Small intestine (tissue), 7 donors: ENCODE measurements at regions not wholly inside any gene's neighbourhood (a gene's known extent, or its start where the extent isn't known, plus 50 kb on each side); places are given as distances from the start of the nearest gene placed in this dataset.
A peak's percentile ranks its signal among the peaks of the same experiment; 100 is the strongest.

Experiments
- DNase-seq, 2 donors: peaks; one replicate each; pipeline versions ENCODE4 v3.0.0 to v3.0.0-alpha.2; 2013
- FAIRE-seq: peaks from 2 replicates; lab custom pipeline; 2012; peaks lifted over from hg19 to GRCh38; lab: Jason Lieb, UNC
- H3K27ac ChIP-seq, 3 donors: one replicate each; pipeline ENCODE4 v1.5.1; 2013; ENCODE audit warnings: low read length in 2 of 3, mild to moderate bottlenecking in 2 of 3, control low read depth in 1 of 3, inconsistent platforms in 1 of 3, low read depth in 1 of 3, moderate library complexity in 1 of 3
- H3K27me3 ChIP-seq, 3 donors: one replicate each; pipeline ENCODE4 v1.6.1; 2013; ENCODE audit warnings: low read length in 3 of 3, inconsistent platforms in 1 of 3; ENCODE audit not compliant: control insufficient read depth in 3 of 3, insufficient read depth in 3 of 3
- H3K36me3 ChIP-seq, 3 donors: one replicate each; pipeline ENCODE4 v1.6.1; 2013; ENCODE audit warnings: low read length in 3 of 3, inconsistent platforms in 1 of 3, low read depth in 1 of 3, mild to moderate bottlenecking in 1 of 3, moderate library complexity in 1 of 3; ENCODE audit not compliant: control insufficient read depth in 3 of 3, insufficient read depth in 2 of 3
- H3K4me1 ChIP-seq, 3 donors: one replicate each; pipeline ENCODE4 v1.6.1; 2013; ENCODE audit warnings: low read length in 2 of 3, inconsistent platforms in 1 of 3, low read depth in 1 of 3, mild to moderate bottlenecking in 1 of 3, moderate library complexity in 1 of 3; ENCODE audit not compliant: control insufficient read depth in 3 of 3, insufficient read depth in 2 of 3
- H3K4me3 ChIP-seq, 3 donors: one replicate each; pipeline ENCODE4 v1.5.1; 2013; ENCODE audit warnings: low read length in 3 of 3, control low read depth in 1 of 3, inconsistent platforms in 1 of 3, low read depth in 1 of 3, mild to moderate bottlenecking in 1 of 3, moderate library complexity in 1 of 3
- H3K9me3 ChIP-seq, 2 donors: one replicate each; pipeline ENCODE4 v1.6.1; 2013; ENCODE audit warnings: low read depth in 1 of 2, low read length in 1 of 2; ENCODE audit not compliant: control insufficient read depth in 2 of 2, insufficient read depth in 1 of 2
- WGBS, 3 donors: extraction: QIAGEN DNeasy Blood & Tissue Kit; methylation state at CpG; one replicate each; pipeline ENCODE4 v1.1.7; 2013; 5-methylcytosine and 5-hydroxymethylcytosine counted together
- donor health status: healthy with polysubstance abuse.
- donor health status: control.
- donor health status: control.
- donor health status: Bipolar disorder and iron deficiency.
- donor health status: healthy.

- no peak for DNase-seq
- 91 to 95% (median 94%) methylated on average over 6 of the region's 6 CpGs for WGBS, 3 donors
- Histone ChIP-seq H3K27ac (no peak overlapping the region), H3K36me3 (no peaks in the 10 kb centered on the region), H3K4me1 (no peaks in the 10 kb centered on the region), H3K4me3 (no peak overlapping the region), H3K27me3 (no peaks in the 10 kb centered on the region), H3K9me3 (no peaks in the 10 kb centered on the region)
- FAIRE-seq, result no peak
Observed at GRCh38 chr7:10116511-10116910, 857.2 kb upstream of the PHF14 start.

DNA sequence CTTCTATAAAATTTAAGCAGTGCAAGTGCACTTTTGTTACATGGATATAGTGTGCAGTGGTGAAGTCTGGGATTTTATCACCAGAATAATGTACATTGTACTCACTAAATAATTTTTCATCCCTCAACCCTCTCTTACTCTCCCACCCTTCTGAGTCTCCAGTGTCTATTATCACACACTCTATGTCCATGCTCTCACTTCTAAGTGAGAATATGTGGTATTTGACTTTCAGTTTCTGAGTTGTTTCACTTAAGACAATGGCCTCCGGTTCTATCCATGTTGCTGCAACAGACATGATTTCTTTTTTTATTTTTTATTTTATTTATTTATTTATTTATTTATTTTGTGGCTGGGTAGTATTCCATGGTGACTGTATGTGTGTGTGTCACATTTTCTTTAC is 855.9 kb upstream of the PHF14 start:
- Histone ChIP-seq H3K27ac (no peak overlapping the region), H3K4me1 (no peaks in the 10 kb centered on the region), H3K9me3 (no peaks in the 10 kb centered on the region), H3K27me3 (no peaks in the 10 kb centered on the region), H3K4me3 (no peak overlapping the region), H3K36me3 (no peaks in the 10 kb centered on the region)
- FAIRE-seq, result no peak
- 78 to 84% (median 83%) methylated on average over 1 of the region's 1 CpG for WGBS, 3 donors
- DNase-seq, result no peak

- Histone ChIP-seq H3K27me3 (no peaks in the 10 kb centered on the region), H3K36me3 (no peaks in the 10 kb centered on the region), H3K4me3 (no peak overlapping the region), H3K9me3 (no peaks in the 10 kb centered on the region), H3K27ac (no peak overlapping the region), H3K4me1 (no peaks in the 10 kb centered on the region)
- 88 to 92% (median 90%) methylated on average over 2 of the region's 2 CpGs for WGBS, 3 donors
- FAIRE-seq, result no peak
- no peak for DNase-seq
Observed at GRCh38 chr7:10120936-10121335, 852.7 kb upstream of the PHF14 start.

GRCh38 chr7:10121631-10122030 is 852.0 kb upstream of the PHF14 start:
- H3K27ac ChIP-seq, result no peak overlapping the region
- no peak overlapping the region for H3K4me3 ChIP-seq
- FAIRE-seq, result no peak
- DNase-seq, result no peak
- no peaks in the 10 kb centered on the region for H3K27me3 ChIP-seq
- 47 to 70% (median 62%) methylated on average over 2 of the region's 2 CpGs for WGBS, 3 donors
- no peaks in the 10 kb centered on the region for H3K9me3 ChIP-seq
- H3K4me1 ChIP-seq, result no peaks in the 10 kb centered on the region
- H3K36me3 ChIP-seq, result no peaks in the 10 kb centered on the region

DNA sequence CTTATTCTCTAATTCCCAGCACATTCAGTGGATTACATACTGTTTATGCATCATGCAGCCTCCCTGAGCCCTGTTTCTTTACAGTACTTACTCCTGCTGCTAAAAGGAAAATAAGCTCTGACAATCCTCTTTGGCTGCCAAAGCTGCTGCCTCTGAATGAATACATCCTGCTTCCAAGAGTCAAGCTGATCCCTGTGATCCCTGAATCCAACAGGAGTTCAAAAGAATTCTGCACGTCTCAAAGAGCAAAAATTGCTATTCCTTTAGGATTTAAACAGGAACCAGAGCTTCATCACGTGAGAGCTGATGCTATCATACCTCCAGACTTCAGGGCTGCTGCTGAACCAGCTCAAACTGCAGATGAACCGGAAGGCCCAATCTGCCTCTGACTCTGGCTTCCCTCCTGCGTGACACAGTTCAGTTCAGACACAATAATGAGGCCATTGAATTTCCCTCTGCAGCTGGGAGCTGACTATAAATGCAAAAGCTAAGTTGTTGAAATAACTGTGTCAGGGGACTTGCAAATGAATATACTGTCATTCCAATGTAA is 851.0 kb upstream of the PHF14 start:
- DNase-seq (peak in 1 of 2 donors; percentile 26), FAIRE-seq (no peak)
- Histone ChIP-seq H3K27me3 (no peaks in the 10 kb centered on the region), H3K27ac (peak overlapping the region in 1 of 3 donors; percentile 10), H3K4me1 (no peaks in the 10 kb centered on the region), H3K36me3 (no peaks in the 10 kb centered on the region), H3K9me3 (no peaks in the 10 kb centered on the region), H3K4me3 (no peak overlapping the region)
- 24 to 38% (median 36%) methylated on average over 4 of the region's 4 CpGs for WGBS, 3 donors

DNA sequence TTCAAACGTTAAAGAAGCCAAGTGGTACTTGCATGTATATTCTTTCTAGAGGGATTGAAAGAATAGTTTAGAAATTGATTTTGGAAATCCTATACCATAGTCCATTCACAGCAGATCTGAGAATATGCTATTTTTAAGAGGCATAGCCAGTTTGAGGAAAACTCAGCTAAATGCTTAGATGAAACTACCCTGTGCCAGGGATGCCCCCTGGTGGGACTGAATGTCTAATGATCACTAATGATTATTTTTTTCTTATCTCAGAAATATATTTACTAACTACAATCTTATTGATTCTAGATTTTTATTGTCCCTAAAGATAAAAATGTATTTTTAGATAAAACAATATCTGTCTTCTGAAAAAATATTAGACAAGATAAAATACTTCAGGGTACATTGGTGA is 844.9 kb upstream of the PHF14 start:
- DNase-seq (peak in 1 of 2 donors; percentile 12), FAIRE-seq (no peak)
- no peak overlapping the region for H3K4me3 ChIP-seq
- H3K27ac ChIP-seq, result no peak overlapping the region
- H3K36me3 ChIP-seq, result no peaks in the 10 kb centered on the region
- H3K27me3 ChIP-seq, result no peaks in the 10 kb centered on the region
- H3K9me3 ChIP-seq, result no peaks in the 10 kb centered on the region
- no peaks in the 10 kb centered on the region for H3K4me1 ChIP-seq
- WGBS, 3 donors, result 28 to 44% (median 40%) methylated on average over 1 of the region's 1 CpG

- Histone ChIP-seq H3K4me3 (no peak overlapping the region), H3K27ac (no peak overlapping the region), H3K36me3 (no peaks in the 10 kb centered on the region), H3K9me3 (no peaks in the 10 kb centered on the region), H3K4me1 (no peaks in the 10 kb centered on the region), H3K27me3 (no peaks in the 10 kb centered on the region)
- DNase-seq, result no peak
- no peak for FAIRE-seq
- WGBS, 3 donors, result 71 to 78% (median 74%) methylated on average over 5 of the region's 5 CpGs
Observed at GRCh38 chr7:10138087-10138854, 835.4 kb upstream of the PHF14 start.

GRCh38 chr7:10146271-10146670 is 827.4 kb upstream of the PHF14 start:
- no peaks in the 10 kb centered on the region for H3K36me3 ChIP-seq
- DNase-seq (no peak), FAIRE-seq (no peak)
- H3K27me3 ChIP-seq, result no peaks in the 10 kb centered on the region
- no peaks in the 10 kb centered on the region for H3K4me1 ChIP-seq
- 23 to 64% (median 40%) methylated on average over 2 of the region's 2 CpGs for WGBS, 3 donors
- H3K9me3 ChIP-seq, result no peaks in the 10 kb centered on the region
- no peak overlapping the region for H3K4me3 ChIP-seq
- H3K27ac ChIP-seq, result no peak overlapping the region
